GM12873 (cell line): ENCODE measurements at regions not wholly inside any gene's neighbourhood (a gene's known extent, or its start where the extent isn't known, plus 50 kb on each side); places are given as distances from the start of the nearest gene placed in this dataset.

Experiments used
- CTCF ChIP-seq: IDR thresholded peaks from 2 replicates; pipeline ENCODE4 v1.5.1; 2012; ENCODE audit warnings: low read depth, mild to moderate bottlenecking, moderate library complexity, low read length, control low read depth; ENCODE audit not compliant: insufficient read depth; ENCODE audit errors: missing control alignments

GRCh38 chr13:99136427-99136954 is 64.2 kb upstream of the UBAC2 start:
- TF ChIP-seq CTCF, result no peak

- no peak for TF ChIP-seq CTCF
These were observed 59.8 kb upstream of the UBAC2 start for GRCh38 chr13:99140831-99141230.

- no peak for TF ChIP-seq CTCF
These were observed 56.8 kb upstream of the UBAC2 start for GRCh38 chr13:99143904-99144303.

GRCh38 chr13:99144306-99144705 is 56.3 kb upstream of the UBAC2 start:
- no peak for TF ChIP-seq CTCF

GRCh38 chr13:99145461-99145860 is 55.2 kb upstream of the UBAC2 start:
- no peak for TF ChIP-seq CTCF

- no peak for TF ChIP-seq CTCF
These were observed 49.9 kb upstream of the UBAC2 start for GRCh38 chr13:99150575-99151361.
